T1000 (cell line): ENCODE measurements at regions not wholly inside any gene's neighbourhood (a gene's known extent, or its start where the extent isn't known, plus 50 kb on each side); places are given as distances from the start of the nearest gene placed in this dataset.
"Not testable (repeated sequence)": the region's sequence is repeated elsewhere in the genome, so short reads cannot be mapped to it uniquely, and the experiment has no call there.

Experiments used
- DNase-seq: peaks from one replicate; lab custom pipeline; 2025; ENCODE audit warnings: mixed read lengths; lab: John Stamatoyannopoulos, UW

GRCh38 chrX:104376937-104377336, 122.2 kb upstream of the ESX1 start:
- no peak for DNase-seq

GRCh38 chrX:104372547-104372946, 117.8 kb upstream of the ESX1 start:
- no peak for DNase-seq

DNA sequence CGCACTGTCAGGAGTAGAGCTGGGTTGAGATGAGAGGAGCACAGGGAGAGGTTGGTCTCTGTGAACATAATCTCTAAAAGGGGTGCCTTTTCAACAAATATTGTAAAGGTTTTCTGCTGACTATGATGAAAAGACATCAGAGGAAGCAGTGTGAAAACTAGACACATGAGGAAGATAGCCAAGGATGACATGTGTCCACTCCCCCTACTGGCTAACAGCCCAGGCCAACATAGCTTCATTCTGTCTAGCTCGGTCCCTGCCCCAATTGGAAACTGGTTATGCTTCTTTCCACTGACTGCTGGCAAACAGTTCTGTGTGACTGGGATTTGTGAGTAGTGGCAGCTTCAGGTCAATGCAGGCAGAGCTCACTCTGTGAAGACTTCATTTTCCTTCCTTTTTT, 115.4 kb upstream of the ESX1 start:
- DNase-seq = no peak

DNA sequence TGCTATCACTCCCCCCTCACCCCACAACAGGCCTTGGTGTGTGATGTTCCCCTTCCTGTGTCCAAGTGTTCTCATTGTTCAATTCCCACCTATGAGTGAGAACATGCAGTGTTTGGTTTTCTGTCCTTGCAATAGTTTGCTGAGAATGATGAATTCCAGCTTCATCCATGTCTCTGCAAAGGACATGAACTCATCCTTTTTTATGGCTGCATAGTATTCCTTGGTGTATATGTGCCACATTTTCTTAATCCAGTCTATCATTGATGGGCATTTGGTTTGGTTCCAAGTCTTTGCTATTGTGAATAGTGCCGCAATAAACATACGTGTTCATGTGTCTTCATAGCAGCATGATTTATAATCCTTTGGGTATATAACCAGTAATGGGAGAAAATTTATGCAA, 106.0 kb upstream of the ESX1 start:
- DNase-seq = not testable (repeated sequence)

GRCh38 chrX:104359124-104359523, 104.4 kb upstream of the ESX1 start:
- DNase-seq = no peak

- no peak for DNase-seq
Observed at GRCh38 chrX:104351173-104351769, 96.5 kb upstream of the ESX1 start.

GRCh38 chrX:104347860-104348259, 93.1 kb upstream of the ESX1 start:
- DNase-seq = no peak

- DNase-seq = peak; percentile 33
Observed at GRCh38 chrX:104343428-104344129, 88.8 kb upstream of the ESX1 start.

DNA sequence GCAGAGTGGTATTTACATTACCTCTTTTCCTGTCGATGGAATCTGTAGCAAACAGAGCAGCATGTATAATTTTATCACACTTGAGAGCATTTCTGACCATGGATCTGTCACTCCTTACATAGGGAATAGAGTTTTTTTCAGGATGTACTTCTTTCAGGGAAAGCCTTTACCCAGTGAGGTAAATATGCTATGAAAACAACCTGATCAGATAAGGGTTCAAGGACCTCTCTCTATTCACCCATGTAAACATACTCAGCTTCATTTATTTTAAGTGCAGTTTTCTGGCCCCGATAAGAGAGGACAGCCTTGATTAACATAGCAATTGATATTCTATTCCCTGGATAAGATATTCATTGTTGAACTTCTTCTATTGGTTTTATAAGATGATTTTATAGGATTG, 87.3 kb upstream of the ESX1 start:
- no peak for DNase-seq

DNA sequence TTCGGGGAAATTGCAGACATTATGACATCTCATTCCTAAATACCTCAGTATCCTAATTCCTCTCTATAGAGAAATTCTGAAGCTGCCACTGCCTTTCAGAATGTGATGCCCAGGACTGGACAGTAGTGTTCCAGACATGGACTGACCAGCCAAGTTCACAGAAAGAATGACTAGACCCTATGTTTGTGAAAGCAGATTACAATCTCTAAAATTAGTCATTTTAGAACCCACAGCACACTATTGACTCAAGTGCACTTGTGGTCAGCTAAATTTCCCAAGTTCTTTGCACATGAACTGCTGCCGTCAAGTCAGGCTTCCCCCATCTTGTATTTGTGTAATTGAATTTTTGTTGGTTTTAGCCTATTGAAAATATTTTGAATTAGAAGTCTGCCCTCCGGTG, 81.0 kb upstream of the ESX1 start:
- DNase-seq = no peak

GRCh38 chrX:104334971-104335370, 80.2 kb upstream of the ESX1 start:
- no peak for DNase-seq

- DNase-seq = no peak
Observed at GRCh38 chrX:104330966-104331365, 76.2 kb upstream of the ESX1 start.

- no peak for DNase-seq
Observed at GRCh38 chrX:104329731-104330130, 75.0 kb upstream of the ESX1 start.

- DNase-seq = no peak
Observed at GRCh38 chrX:104325213-104325585, 70.5 kb upstream of the ESX1 start.

DNA sequence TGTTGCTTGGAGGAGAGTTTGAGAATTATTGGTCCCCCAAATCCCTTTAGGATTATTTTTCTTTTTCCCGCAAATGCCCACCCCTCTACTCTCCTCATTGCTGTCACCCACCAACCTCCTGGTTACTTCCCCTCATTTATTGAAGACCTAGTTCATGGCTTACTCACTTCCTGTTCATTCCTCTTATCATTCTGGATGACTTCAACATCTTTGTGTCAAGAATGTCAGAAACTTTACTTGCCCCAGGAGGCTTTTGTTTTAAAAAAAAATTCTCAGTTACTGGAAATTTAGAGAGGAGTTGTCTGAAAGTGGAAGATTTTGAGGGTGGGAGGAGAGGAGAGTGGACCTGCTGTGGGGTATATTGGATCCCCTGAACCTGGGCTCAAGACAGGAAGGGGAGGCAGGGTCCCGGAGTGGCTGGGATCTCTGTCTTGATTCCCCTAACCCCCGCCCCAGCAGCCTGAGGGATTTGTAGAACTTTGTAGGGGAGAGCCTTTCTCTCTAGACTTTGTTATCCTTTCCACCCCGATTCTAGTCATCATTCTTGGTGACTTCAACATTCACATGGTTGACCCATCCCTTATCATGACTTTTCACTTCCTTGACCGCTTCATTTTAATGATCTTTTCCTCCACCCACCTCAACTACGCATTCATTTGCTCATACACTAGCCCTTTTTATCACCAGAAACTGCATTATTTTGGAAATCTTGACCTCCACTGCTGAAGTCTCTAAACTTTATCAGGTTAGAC, 69.9 kb upstream of the ESX1 start:
- no peak for DNase-seq

DNA sequence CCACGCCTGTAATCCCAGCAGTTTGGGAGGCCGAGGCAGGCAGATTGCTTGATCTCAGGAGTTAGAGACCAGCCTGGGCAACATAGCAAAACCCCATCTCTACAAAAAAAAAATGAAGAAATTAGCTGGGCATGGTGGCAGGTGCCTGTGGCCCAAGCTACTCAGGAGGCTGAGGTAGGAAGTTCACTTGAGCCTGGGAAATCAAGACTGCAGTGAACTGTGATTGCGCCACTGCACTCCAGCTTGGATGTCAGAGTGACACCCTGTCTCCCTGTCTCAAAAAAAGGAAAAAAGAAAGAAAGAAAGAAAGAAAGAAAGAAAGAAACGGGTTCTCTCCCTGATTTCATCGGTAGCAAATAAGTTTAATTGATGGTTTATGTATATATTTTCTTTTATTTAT, 64.6 kb upstream of the ESX1 start:
- DNase-seq = no peak

GRCh38 chrX:104318330-104319009, 63.7 kb upstream of the ESX1 start:
- DNase-seq = no peak

DNA sequence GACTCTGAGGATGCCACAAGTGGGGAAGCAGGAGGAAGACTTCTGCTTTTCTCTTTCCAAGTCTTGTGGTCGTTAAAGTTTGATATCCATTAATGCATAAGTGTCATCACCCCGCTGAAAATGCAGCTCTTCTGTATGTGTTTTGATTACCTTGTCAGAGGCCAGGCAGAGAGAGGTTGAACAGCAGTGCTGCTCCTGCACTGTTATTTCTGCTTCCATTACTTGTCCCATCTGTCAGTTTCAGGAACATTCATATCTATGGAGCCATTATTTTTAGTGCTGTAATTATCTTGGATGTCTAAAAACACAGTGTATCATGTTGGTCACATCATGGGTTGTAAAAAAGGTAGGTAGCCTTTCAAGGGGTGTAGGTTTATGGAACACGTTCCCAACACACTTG, 62.0 kb upstream of the ESX1 start:
- no peak for DNase-seq

- no peak for DNase-seq
Observed at GRCh38 chrX:104315555-104315954, 60.8 kb upstream of the ESX1 start.

DNA sequence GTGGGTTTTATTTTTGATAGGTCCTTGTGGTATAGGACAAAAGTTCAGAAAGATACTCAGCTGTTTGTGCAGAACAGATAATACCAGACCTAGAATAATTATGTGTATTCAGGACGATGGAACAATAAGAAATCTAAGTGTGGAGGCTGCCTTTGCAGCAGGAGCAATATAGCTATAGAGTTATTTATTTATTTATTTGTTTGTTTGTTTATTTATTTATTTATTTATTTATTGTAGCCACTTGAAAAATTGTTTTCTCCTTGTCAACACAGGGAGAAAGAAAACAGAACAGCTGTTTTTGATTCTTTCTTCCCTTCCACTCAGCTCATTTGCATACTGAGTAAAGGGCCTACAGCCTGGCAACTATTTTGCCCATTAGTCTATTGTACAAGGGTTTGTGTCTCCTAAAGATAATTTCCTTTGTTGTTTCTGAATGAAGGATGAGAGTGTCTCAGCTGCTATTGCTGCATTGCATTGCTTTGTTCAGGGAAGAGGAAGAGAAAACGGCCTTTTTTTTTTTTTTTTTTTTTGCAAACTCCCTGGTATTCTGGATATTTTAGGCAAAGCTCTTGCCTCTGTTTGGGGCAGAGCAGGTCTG, 56.0 kb upstream of the ESX1 start:
- no peak for DNase-seq

DNA sequence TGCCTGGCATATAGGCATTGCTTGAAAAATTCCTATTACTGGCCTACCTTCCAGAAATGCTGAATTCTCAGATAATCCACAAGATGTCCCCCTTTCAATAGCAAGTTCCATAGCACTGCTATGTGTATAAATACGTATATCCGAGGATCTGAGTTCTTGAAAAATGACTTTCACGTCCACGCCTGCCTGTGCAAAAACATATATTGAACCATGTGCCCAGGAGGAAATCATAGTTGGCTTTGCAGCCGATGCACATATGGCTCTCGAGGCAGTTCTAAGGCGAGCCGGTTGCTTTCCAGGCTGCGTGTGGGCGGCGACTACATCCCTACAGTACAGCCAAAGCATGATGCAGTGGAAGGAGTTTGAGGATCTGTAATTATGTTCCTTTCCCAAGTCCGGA, 55.4 kb upstream of the ESX1 start:
- DNase-seq = no peak

DNA sequence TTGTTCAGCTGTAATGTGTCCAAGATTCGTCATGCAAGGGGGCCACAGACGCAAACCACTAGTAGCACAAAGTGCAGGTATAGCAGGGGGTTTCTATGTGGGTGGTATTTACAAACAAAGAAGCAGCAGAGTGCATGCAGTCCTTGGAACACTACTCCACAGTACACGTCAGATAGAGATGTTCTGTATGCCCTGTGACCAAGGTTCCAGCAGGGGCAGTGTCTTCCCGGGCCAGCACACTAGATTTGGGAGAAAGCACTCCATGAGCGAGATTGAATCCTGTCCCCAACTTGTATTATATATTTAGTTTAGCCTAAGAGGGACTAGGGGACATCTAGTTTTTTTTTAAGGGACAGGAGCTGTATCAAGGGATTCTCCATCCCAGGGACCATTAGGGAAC, 54.4 kb upstream of the ESX1 start:
- DNase-seq = no peak
